NCI-H82 treated with DMSO at 0.1 percent for 48 hours (cell line): ENCODE measurements at regions not wholly inside any gene's neighbourhood (a gene's known extent, or its start where the extent isn't known, plus 50 kb on each side); places are given as distances from the start of the nearest gene placed in this dataset.
"Not testable (repeated sequence)": the region's sequence is repeated elsewhere in the genome, so short reads cannot be mapped to it uniquely, and the experiment has no call there.

Experiments used
- DNase-seq: peaks from one replicate; lab custom pipeline; 2025; ENCODE audit not compliant: unreplicated experiment; lab: John Stamatoyannopoulos, UW

DNA sequence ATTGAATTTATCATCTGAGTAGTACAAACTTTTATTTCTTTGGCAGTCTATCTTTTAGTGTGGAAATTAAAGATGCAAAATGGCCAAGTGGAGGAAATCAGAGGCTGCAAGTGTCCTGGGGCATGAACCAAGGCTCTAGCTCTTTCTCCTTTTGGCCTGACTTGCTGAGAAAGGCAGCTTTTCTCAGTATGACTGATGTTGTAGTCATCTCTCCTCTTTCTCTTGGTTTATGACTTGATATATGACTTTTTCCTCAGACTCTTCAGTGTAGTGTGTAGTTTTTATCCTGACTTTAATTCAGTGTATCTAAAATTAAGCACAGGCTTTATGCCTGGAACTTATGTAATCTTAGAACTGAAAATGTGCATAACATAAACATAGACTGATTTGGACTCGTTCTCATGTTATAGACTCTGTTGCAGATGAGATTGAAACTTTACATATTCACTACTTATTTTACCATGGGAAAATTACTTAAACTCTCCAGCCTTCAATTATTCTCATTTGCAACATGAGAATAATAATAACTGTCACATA, 65.7 kb downstream of the SLITRK5 start:
- no peak for DNase-seq

DNA sequence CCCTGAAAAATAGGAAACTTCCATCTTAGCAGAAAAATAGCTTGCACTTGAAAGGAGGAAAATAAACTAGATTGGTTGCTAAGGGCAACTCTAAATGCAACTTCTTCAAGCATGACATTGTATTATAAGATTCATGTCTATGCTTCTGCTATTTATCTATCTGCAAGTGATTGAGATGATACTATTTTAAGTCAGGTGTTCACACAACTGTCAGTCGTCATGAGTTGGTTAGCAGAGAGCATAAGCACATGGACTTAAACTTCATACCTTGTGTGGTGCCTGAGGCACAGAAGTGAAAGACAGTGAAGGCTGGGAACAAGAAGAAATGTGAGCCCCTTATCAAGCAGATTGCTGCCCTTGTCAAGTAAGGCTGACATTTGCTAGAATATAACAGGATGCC, 82.9 kb downstream of the SLITRK5 start:
- no peak for DNase-seq

DNA sequence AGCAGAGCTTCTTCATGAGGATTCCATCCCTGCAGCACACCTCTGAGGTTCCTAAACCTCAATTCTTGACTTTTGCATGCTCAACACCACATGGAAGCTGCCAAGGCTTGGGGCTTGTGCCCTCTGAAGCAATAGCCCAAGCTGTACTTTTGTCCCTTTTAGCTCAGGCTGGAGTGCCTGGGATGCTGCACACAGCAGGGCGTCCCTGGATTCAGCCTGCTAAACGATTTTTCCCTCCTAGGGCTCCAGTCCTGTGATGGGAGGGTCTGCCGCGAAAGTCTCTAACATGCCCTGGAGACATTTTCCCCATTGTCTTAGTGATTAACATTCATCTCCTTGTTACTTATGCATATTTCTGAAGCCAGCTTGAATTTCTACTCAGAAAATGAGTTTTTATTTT, 98.3 kb downstream of the SLITRK5 start:
- DNase-seq = no peak

DNA sequence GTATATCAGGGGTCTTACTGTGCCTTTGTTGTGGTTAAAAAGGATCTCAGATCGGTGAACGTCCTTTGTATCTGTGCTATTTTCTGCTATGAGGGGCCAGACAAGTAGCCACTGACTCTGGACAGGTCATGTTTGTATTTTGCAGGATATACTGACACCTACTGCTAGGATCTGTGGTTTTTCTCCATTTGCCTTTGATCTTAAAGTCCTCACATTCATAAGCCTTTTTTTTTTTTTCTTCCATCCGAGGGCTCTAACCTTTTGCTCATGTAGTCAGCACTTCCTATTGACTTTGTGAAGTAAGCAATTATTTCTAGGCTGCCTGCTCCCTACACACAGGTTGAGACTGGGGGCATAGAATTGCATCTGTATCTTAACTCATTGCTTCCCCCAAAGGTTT, 106.2 kb downstream of the SLITRK5 start:
- no peak for DNase-seq

- no peak for DNase-seq
Measured at GRCh38 chr13:87778128-87778527, 107.0 kb downstream of the SLITRK5 start.

DNA sequence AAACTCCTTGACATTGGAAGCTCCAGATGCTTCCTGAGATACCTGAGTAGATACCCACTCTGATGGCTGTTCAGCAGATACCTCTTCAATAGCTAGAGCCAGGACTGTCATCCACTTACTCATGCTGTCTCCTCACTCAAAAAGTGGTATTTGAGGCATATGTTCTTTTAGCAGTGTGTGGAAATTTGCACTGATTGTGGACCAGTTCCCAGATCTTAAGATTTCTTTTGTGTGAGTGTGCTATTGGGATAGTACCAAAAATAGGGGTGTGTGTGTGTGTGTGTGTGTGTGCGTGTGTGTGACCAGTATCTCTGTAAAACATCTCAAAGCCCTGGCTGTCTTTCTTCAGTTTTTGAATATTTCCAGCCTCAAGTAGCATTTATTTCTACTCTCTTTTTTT, 108.3 kb downstream of the SLITRK5 start:
- DNase-seq = no peak

GRCh38 chr13:87783366-87783765, 112.2 kb downstream of the SLITRK5 start:
- no peak for DNase-seq

GRCh38 chr13:87788363-87788762, 117.2 kb downstream of the SLITRK5 start:
- no peak for DNase-seq

DNA sequence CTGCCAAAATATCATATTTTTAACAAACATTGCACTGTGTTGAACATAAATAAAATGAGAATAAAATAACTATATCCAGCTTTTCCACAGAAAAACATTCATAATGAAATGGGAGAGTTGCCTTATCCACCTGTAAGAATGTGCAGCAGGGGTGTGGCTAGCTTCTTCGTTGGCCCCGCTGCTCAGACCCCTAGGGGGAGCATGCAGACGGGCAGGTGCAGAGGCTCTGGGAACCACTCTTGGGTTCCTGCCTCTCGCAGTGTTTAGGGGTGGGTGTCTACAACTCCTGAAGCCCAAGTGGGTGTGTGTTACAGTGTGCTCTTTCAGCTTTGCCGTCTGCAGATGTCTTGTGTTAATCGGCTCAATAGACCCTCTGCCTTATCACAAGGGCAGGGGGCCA, 121.7 kb downstream of the SLITRK5 start:
- DNase-seq = peak; percentile 17

GRCh38 chr13:87798536-87798935, 127.4 kb downstream of the SLITRK5 start:
- peak; percentile 46 for DNase-seq

GRCh38 chr13:87810391-87810801, 139.2 kb downstream of the SLITRK5 start:
- no peak for DNase-seq

- DNase-seq = no peak
Measured at GRCh38 chr13:87810920-87811344, 139.8 kb downstream of the SLITRK5 start.

- no peak for DNase-seq
Measured at GRCh38 chr13:87814403-87814802, 143.2 kb downstream of the SLITRK5 start.

GRCh38 chr13:87820241-87820640, 149.1 kb downstream of the SLITRK5 start:
- DNase-seq = no peak

- no peak for DNase-seq
Measured at GRCh38 chr13:87821512-87821911, 150.3 kb downstream of the SLITRK5 start.

DNA sequence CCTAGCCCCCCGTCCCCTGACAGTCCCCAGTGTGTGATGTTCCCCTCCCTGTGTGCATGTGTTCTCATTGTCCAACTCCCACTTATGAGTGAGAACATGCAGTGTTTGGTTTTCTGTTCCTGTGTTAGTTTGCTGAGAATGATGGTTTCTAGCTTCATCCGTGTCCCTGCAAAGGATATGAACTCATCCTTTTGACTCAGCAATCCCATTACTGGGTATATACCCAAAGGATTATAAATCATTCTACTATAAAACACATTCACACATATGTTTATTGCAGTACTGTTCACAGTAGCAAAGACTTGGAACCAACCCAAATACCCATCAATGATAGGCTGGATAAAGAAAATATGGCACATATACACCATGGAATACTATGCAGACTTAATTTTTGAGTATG, 155.1 kb downstream of the SLITRK5 start:
- not testable (repeated sequence) for DNase-seq

GRCh38 chr13:87827479-87827878, 156.3 kb downstream of the SLITRK5 start:
- DNase-seq = no peak

DNA sequence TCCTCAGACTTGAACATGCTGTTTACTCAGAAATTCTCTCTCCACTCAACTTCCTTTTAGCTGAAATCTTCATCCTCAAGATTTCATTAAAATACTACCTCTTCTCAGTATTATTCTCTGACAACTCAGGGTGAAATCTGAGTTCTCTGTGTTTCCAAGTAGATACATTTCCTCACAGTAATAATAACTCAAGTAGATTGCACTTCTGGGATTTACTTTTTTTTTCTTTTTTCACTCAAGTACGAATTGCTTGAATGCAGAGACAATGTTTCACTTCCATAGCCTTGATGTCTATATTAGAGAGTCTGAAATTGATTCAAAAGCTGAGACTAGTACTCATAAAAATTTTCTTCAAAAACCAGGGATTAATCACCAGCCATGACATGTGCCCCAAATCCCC, 166.4 kb downstream of the SLITRK5 start:
- no peak for DNase-seq

- no peak for DNase-seq
Measured at GRCh38 chr13:87837946-87838345, 166.8 kb downstream of the SLITRK5 start.

- no peak for DNase-seq
Measured at GRCh38 chr13:87851410-87851809, 180.2 kb downstream of the SLITRK5 start.

GRCh38 chr13:87855553-87855952, 184.4 kb downstream of the SLITRK5 start:
- DNase-seq = no peak

- DNase-seq = no peak
Measured at GRCh38 chr13:87859261-87859660, 188.1 kb downstream of the SLITRK5 start.

DNA sequence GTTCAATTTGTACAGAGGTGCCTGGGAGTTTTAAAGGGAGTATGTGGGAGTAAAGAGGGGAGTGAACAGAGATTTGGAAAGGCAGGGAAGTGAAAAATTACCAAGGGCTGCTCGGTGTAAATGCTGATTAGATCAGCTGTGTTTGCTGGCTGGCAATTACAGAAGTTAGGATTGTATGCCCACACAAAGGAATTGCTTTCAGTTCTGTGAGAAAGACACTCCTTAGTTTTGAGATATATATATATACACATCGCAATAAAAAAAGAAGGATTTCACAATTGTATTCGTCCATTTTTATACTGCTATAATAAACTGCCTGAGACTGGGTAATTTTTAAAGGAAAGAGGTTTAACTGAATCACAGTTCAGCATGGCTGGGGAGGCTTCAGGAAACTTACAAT, 196.3 kb downstream of the SLITRK5 start:
- DNase-seq = no peak

GRCh38 chr13:87868731-87869130, 197.6 kb downstream of the SLITRK5 start:
- DNase-seq = no peak
